Right renal cortex interstitium (tissue), 3 donors: ENCODE measurements at regions not wholly inside any gene's neighbourhood (a gene's known extent, or its start where the extent isn't known, plus 50 kb on each side); places are given as distances from the start of the nearest gene placed in this dataset.
"Not testable (repeated sequence)": the region's sequence is repeated elsewhere in the genome, so short reads cannot be mapped to it uniquely, and the experiment has no call there.

Experiments used
- DNase-seq, 3 donors: peaks; one replicate each; pipeline ENCODE4 v3.0.0-alpha.2; 2013; ENCODE audit warnings: low read depth in 3 of 3, low spot score in 2 of 3

- no peak for DNase-seq
Measured at GRCh38 chr13:30520571-30520970, 54.8 kb upstream of the HMGB1 start.

DNA sequence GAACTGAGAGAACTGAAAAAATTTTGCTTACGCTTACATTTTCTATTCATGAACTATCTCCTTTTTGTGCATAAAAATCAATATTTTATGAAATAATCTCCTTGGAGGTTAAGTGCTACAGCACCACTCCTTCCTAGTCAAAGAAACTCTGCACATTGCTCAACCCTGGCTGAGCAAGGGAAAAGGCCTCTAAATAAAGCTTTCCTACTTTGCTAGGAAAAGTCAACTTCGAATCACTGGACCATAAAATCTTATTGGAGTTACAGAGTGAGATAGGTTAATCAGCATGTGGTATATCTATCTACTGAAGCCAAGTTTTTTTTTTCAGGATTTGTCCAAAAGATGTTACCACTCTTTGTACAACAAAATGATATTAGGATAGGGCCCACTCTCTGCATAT is 57.5 kb upstream of the HMGB1 start:
- DNase-seq: no peak

DNA sequence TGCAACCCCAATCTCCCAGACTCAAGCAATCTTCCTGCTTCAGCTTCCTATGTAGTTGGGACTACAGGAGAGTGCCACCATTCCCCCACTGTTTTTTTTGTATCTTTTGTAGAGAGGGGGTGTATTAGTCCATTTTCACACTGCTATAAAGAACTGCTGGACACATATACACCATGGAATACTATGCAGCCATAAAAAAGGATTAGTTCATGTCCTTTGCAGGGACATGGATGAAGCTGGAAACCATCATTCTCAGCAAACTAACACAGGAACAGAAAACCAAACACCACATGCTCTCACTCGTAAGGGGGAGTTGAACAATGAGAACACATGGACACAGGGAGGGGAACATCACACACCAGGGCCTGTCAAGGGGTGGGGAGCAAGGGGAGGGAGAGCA is 58.1 kb upstream of the HMGB1 start:
- DNase-seq: not testable (repeated sequence)

GRCh38 chr13:30525212-30525611 is 59.5 kb upstream of the HMGB1 start:
- not testable (repeated sequence) for DNase-seq

DNA sequence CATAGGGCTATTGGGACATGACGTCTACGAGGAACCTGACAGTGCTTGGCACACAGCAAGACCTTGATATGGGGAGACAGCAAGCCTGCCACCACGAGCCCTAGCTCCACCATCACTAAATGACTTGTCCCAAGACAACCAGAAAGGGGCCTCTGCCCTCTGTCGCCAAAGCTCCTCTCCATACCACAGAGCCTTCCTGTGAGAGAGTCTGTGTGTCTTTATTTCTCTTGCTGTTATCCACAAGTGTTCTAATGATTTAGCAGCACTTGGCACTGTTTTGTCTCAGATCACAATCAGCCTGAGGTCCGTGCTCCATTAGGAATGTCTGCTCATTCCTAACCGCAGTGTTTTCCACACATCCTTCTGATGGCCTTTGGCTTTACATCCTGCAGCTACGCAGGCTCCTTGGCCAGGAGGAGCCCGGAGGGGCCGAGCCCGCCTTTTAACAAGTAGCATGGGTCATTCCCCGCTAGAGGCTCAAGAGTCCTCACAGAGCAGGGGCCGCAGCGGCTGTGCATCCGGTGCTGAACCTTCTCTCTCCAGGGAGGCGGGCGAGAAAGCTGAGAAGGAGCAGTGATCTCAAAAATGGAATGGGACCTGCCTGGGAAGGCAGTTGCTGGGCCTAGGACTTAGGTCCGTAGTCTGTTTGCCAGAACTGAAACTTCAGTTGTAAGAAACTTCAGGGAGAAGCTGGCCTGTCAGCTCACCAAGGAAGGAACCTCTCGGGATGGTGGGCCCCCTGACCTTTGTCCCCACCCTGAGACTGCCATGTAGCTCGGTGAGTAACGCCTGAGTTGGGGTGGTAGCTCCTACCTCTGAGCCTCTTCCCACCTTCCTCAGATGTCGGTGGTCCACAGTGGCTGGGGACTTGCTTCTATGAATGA is 61.1 kb upstream of the HMGB1 start:
- DNase-seq: peak in 1 of 3 donors; percentile 7

DNA sequence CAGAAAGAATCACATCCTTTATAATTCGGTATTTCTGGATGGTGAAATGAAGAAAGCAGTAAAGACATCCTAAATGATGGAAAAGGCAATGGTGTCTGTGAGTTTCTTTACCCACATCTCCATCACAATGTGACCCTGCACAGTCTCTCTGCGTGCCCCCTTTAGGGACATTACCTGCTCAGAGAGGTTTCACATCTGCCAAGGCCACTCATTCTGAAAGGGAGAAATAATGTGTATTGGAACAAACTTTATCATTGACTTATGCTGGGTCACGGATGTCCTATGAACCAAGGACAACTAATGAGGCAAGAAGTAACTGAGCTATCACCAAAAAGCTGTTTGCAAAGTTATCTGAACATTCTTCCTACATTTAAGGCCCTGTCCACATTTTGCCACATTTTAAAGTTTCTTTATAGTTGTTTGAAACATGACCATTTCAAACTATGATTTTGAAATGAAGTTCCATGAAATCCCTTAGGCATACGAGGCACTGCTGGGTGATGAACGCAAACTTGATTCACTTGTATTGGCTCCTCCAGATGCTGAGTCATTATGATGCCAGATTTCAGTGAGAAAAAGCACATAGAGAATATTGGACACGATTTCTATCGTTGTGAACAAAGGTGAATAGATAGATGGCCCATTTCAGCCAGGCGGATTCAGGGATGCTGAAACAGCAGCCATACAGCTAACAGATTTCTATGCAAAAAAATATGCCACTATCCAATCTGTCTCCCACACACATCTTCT is 63.5 kb upstream of the HMGB1 start:
- no peak for DNase-seq

DNA sequence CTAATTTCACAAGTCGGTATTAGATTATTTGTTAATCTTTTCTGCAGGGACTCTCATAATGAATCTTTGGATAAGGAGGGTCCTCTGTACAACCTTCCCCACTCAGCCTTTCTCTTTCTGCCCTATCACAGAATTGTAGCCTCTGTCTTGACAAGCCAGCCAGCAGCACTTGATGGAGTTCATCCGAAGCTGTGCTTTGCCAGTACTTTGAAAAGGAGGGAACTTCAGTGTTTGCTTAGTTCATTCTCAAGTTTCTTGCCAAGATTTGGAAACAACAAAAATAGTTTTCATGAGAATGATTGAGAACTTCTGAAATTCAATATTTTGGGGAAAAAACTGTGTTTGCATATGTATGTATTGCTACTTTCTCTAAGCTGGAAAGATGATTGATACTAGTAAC is 69.3 kb upstream of the HMGB1 start:
- no peak for DNase-seq

GRCh38 chr13:30545320-30545719 is 72.4 kb upstream of the USPL1 start:
- DNase-seq: no peak

GRCh38 chr13:30548046-30548445 is 69.7 kb upstream of the USPL1 start:
- DNase-seq: not testable (repeated sequence)

- no peak for DNase-seq
Measured at GRCh38 chr13:30551189-30551588, 66.5 kb upstream of the USPL1 start.

- no peak for DNase-seq
Measured at GRCh38 chr13:30552567-30552966, 65.2 kb upstream of the USPL1 start.

- no peak for DNase-seq
Measured at GRCh38 chr13:30559274-30559673, 58.4 kb upstream of the USPL1 start.

DNA sequence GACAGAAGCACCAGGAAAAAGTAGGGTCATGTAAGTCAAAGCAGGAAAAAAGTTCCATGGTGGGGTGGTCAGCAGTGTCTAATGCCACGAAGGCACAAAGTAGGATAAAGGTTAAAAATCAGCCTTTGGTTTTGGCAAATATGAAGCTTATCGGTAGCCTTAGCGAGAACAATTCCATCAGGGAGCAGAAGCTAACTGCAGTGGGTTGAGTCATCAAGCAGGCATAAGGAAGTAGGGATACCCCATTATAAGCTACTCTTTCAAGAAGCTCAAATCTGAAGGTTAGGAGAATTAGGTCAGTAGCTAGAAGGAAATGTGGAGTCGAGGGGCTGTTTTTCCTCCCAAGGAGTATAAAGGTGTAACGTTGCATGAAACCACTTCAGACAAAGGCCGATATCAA is 57.5 kb upstream of the USPL1 start:
- no peak for DNase-seq

DNA sequence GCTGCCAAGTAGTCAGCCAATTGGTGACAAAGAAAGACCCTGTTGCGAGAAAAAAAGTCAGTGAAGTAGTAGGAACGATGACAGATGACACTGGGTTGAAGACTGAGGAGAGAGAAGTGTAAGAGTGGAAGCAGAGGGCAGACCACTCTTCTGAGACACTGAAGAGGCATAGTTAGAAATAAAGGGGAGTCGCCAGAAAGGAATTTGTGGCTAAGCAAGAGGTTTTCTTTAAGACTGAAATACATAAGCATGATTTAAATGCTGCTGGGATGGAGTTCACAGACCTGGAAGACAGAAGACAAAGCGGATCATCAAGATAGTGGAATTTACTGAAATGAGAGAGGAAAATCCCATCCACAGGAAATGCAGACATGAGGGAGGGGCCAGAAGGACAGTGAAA is 56.2 kb upstream of the USPL1 start:
- no peak for DNase-seq

- DNase-seq: no peak
Measured at GRCh38 chr13:30564489-30564888, 53.2 kb upstream of the USPL1 start.

- DNase-seq: no peak
Measured at GRCh38 chr13:30565658-30566057, 52.1 kb upstream of the USPL1 start.

DNA sequence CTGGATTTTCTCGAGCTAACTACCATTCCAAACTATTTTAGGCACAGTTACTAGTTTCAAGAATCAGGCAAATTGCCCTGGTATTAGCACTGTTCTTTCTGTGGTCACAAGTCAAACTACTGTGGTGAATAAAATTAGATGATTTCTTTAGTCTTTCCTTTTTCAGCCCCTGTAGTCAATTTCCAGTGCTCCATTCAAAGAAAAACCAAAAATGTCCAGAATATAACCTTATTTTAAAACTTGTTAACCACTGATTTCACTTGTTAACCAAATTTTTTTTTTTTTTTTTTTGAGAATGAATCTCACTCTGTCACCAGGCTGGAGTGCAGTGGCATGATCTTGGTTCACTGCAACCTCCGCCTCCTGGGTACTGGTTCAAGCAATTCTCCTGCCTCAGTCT is 50.6 kb upstream of the USPL1 start:
- no peak for DNase-seq
